GM12878 (cell line): ENCODE measurements at regions not wholly inside any gene's neighbourhood (a gene's known extent, or its start where the extent isn't known, plus 50 kb on each side); places are given as distances from the start of the nearest gene placed in this dataset.

Experiments used
- ATAC-seq: fragments of 200-7000 bp; cut with Tn5 transposase; 3 replicates; pipeline ENCODE4 v1.9.1; 2020; ENCODE audit warnings: mild to moderate bottlenecking, moderate library complexity
- BruUV-seq: library from RNA; stranded (reverse); fragments of 400-500 nt; replicated peaks from 2 replicates; lab custom pipeline; 2021; lab: Mats Ljungman, UMichigan
- CTCF ChIA-PET: fragments of 300-600 bp; sonication (Branson Sonifier 250); formaldehyde crosslinking; extraction: SDS; loops from one replicate; lab custom pipeline; 2021; ENCODE audit warnings: inconsistent platforms; lab: Yijun Ruan, JAX
- POLR2A ChIA-PET: fragments of 350-600 bp; formaldehyde crosslinking; extraction: SDS; loops from one replicate; lab custom pipeline; 2021; ENCODE audit warnings: inconsistent platforms; lab: Charles Lee
- RAD21 ChIA-PET: fragments of 300-600 bp; sonication (Branson Sonifier 250); formaldehyde crosslinking; loops from one replicate; lab custom pipeline; 2023; ENCODE audit warnings: antibody characterized with exemption; ENCODE audit not compliant: unreplicated experiment; lab: Charles Lee
- SMC1A ChIA-PET: fragments of 300-600 bp; sonication (Branson Sonifier 250); formaldehyde crosslinking; loops from one replicate; lab custom pipeline; 2023; ENCODE audit not compliant: unreplicated experiment, uncharacterized antibody; lab: Charles Lee
- DNase-seq: peaks from one replicate; pipeline ENCODE4 v3.0.0-alpha.2; 2011; ENCODE audit warnings: low read depth, low spot score
- FAIRE-seq: peaks from 3 replicates; lab custom pipeline; 2011; peaks lifted over from hg19 to GRCh38; lab: Jason Lieb, UNC
- H2AFZ ChIP-seq: 2 replicates; pipeline ENCODE4 v1.6.0; 2011; ENCODE audit warnings: low read depth, low read length, control low read depth; ENCODE audit not compliant: control insufficient read depth
- H3K27ac ChIP-seq: 2 replicates; pipeline ENCODE4 v1.5.1; 2011; ENCODE audit warnings: control low read depth; ENCODE audit not compliant: control insufficient read depth, insufficient read depth
- H3K27me3 ChIP-seq, 2 experiments: replicated peaks in 1 of 2; 2 replicates each; pipeline versions ENCODE4 v1.6.0 to v1.6.1; 2011; ENCODE audit warnings: low read length in 1 of 2; ENCODE audit not compliant: control insufficient read depth in 2 of 2, insufficient read depth in 2 of 2
- H3K36me3 ChIP-seq, 2 experiments: 2 replicates each; pipeline ENCODE4 v1.5.1; 2011; ENCODE audit warnings: low read length in 1 of 2; ENCODE audit not compliant: control insufficient read depth in 2 of 2, insufficient read depth in 2 of 2
- H3K4me1 ChIP-seq: 2 replicates; pipeline ENCODE4 v1.6.1; 2011; ENCODE audit warnings: mild to moderate bottlenecking, low read length, moderate library complexity, mixed read lengths; ENCODE audit not compliant: control insufficient read depth, insufficient read depth
- H3K4me2 ChIP-seq: 2 replicates; pipeline ENCODE4 v1.6.0; 2011; ENCODE audit warnings: control low read depth; ENCODE audit not compliant: control insufficient read depth, insufficient read depth
- H3K4me3 ChIP-seq: fragments of 200-600 bp; sonication (generic); 2 replicates; pipeline ENCODE4 v1.5.1; 2016
- H3K79me2 ChIP-seq: 2 replicates; pipeline ENCODE4 v1.6.0; 2011; ENCODE audit warnings: low read length; ENCODE audit not compliant: control insufficient read depth, insufficient read depth
- H3K9ac ChIP-seq: 2 replicates; pipeline ENCODE4 v1.8.0; 2011; ENCODE audit warnings: low read length, control low read depth, mixed read lengths; ENCODE audit not compliant: control insufficient read depth, insufficient read depth
- H3K9me3 ChIP-seq: replicated peaks from 3 replicates; pipeline ENCODE4 v1.5.1; 2011; ENCODE audit warnings: mild to moderate bottlenecking, low read length; ENCODE audit not compliant: control insufficient read depth, insufficient read depth
- H4K20me1 ChIP-seq: 2 replicates; pipeline ENCODE4 v1.6.0; 2011; ENCODE audit not compliant: control insufficient read depth, insufficient read depth
- MLLT1 ChIP-seq: fragments of 450-650 bp; IDR thresholded peaks from 2 replicates; pipeline ENCODE4 v1.6.1; 2016; ENCODE audit warnings: mild to moderate bottlenecking
- SIX5 ChIP-seq: IDR thresholded peaks from 2 replicates; pipeline ENCODE4 v1.6.1; 2011; ENCODE audit warnings: mild to moderate bottlenecking, low read depth, low read length, moderate library complexity; ENCODE audit not compliant: severe bottlenecking
- WGBS: methylation state at CpG from one replicate; pipeline ENCODE4 v1.1.6; 2016; ENCODE audit warnings: low lambda C conversion rate; ENCODE audit not compliant: insufficient replicate concordance, insufficient coverage; ENCODE audit errors: missing lambda C conversion rate; 5-methylcytosine and 5-hydroxymethylcytosine counted together
- in situ Hi-C: fragments of 300-500 bp; cut with MboI; formaldehyde crosslinking; loops from 9 replicates; pipeline ENCODE4 v1.14.3; 2018; ENCODE audit warnings: mixed read lengths
- intact Hi-C: fragments of 100-400 bp; cut with micrococcal nuclease; formaldehyde crosslinking; loops from one replicate; pipeline ENCODE4 v1.14.2; 2022; ENCODE audit not compliant: unreplicated experiment

GRCh38 chr15:38620098-38620497 is 55.5 kb upstream of the RASGRP1 start:
- 100% methylated on average over 2 of the region's 2 CpGs for WGBS
- no peaks in the 10 kb centered on the region for H3K36me3 ChIP-seq
- in situ Hi-C loops (no loop called here), intact Hi-C loops (no loop called here)
- no peak overlapping the region for H2AFZ ChIP-seq
- no TSS peak for BruUV-seq
- ChIA-PET RAD21 (interaction anchor here (1.0 to 27.0 kb wide), 11 partner anchors 9 to 180 kb away, joined by 3 to 737 read pairs (median 43); partner anchors contain the start of gene RASGRP1), POLR2A (interaction anchor here (0.6 to 19.6 kb wide), 15 partner anchors 9 to 59 kb away, joined by 3 to 310 read pairs (median 4); partner anchors contain the start of gene RASGRP1), SMC1A (interaction anchor here (1.0 to 42.6 kb wide), 12 partner anchors 9 to 69 kb away, joined by 3 to 1803 read pairs (median 18); partner anchors contain the start of gene RASGRP1), CTCF (interaction anchor here (0.6 to 5.3 kb wide), 13 partner anchors 9 to 1447 kb away, joined by 3 to 54 read pairs (median 6); partner anchors contain the start of gene RASGRP1)
- no peaks in the 10 kb centered on the region for H3K27me3 ChIP-seq
- ATAC-seq (no peak), DNase-seq (no peak), FAIRE-seq (no peak)
- no peaks in the 10 kb centered on the region for H3K9me3 ChIP-seq
- no peaks in the 10 kb centered on the region for H3K4me1 ChIP-seq
- H3K9ac ChIP-seq: no peak overlapping the region
- no peaks in the 10 kb centered on the region for H3K79me2 ChIP-seq
- H4K20me1 ChIP-seq: no peaks in the 10 kb centered on the region
- H3K4me2 ChIP-seq: no peak overlapping the region
- H3K27ac ChIP-seq: no peak overlapping the region
- TF ChIP-seq MLLT1: peak; percentile 15; the same call in 1 of the 2 replicates
- TF ChIP-seq SIX5: no peak
- H3K4me3 ChIP-seq: no peak overlapping the region
